ENCODE measurements at regions not wholly inside any gene's neighbourhood (a gene's known extent, or its start where the extent isn't known, plus 50 kb on each side); places are given as distances from the start of the nearest gene placed in this dataset.

GRCh38 chr5:158166424-158166823, 307.5 kb upstream of the CLINT1 start:
- TF ChIP-seq EZH2 (IDR thresholded peaks at IDR 0.05; ENCODE audit: borderline replicate concordance, low read length): no peak
- TF ChIP-seq CTCF (IDR thresholded peaks at IDR 0.05; ENCODE audit: low read length): no peak
